ENCODE measurements at regions not wholly inside any gene's neighbourhood (a gene's known extent, or its start where the extent isn't known, plus 50 kb on each side); places are given as distances from the start of the nearest gene placed in this dataset.

DNA sequence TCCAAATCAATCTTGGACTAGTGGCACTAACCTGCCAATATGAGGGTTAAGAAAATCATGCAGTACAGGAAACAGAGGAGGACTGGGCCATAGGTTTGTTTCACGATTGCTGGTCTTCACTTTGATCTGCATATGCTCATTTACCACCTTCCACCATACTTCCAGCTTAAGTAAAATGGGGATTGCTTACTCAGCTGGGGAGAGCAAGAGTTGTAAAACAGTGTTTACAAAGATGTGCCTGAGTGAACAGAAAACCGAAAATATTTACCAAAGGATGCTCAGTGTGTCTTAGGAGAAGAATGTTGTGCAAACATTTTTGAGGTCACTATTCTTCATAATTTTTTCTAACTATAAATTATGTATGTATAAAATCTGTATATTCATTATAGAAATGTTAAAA is 65.1 kb upstream of the DNAH5 start:
- TF ChIP-seq, protein P1, sequence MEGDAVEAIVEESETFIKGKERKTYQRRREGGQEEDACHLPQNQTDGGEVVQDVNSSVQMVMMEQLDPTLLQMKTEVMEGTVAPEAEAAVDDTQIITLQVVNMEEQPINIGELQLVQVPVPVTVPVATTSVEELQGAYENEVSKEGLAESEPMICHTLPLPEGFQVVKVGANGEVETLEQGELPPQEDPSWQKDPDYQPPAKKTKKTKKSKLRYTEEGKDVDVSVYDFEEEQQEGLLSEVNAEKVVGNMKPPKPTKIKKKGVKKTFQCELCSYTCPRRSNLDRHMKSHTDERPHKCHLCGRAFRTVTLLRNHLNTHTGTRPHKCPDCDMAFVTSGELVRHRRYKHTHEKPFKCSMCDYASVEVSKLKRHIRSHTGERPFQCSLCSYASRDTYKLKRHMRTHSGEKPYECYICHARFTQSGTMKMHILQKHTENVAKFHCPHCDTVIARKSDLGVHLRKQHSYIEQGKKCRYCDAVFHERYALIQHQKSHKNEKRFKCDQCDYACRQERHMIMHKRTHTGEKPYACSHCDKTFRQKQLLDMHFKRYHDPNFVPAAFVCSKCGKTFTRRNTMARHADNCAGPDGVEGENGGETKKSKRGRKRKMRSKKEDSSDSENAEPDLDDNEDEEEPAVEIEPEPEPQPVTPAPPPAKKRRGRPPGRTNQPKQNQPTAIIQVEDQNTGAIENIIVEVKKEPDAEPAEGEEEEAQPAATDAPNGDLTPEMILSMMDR (optimal IDR thresholded peaks at IDR 0.05 in 1 of 3, IDR thresholded peaks at IDR 0.05 in 1 of 3, conservative IDR thresholded peaks at IDR 0.05 in 1 of 3; ENCODE audit: extremely low read depth in 1 of 3, insufficient read depth in 2 of 3, low read length in 3 of 3): no peak
- no peak for TF ChIP-seq EZH2 (IDR thresholded peaks at IDR 0.05; ENCODE audit: low read length)
